ENCODE measurements at regions not wholly inside any gene's neighbourhood (a gene's known extent, or its start where the extent isn't known, plus 50 kb on each side); places are given as distances from the start of the nearest gene placed in this dataset.
"Not testable (repeated sequence)": the region's sequence is repeated elsewhere in the genome, so short reads cannot be mapped to it uniquely, and the experiment has no call there.

GRCh38 chr3:75611724-75612460, 52.2 kb upstream of the FRG2C start:
- not testable (repeated sequence) for DNase-seq

Data from NCI-H2227 treated with DMSO at 0.1 percent for 48 hours (cell line).